ENCODE measurements at regions not wholly inside any gene's neighbourhood (a gene's known extent, or its start where the extent isn't known, plus 50 kb on each side); places are given as distances from the start of the nearest gene placed in this dataset.

DNA sequence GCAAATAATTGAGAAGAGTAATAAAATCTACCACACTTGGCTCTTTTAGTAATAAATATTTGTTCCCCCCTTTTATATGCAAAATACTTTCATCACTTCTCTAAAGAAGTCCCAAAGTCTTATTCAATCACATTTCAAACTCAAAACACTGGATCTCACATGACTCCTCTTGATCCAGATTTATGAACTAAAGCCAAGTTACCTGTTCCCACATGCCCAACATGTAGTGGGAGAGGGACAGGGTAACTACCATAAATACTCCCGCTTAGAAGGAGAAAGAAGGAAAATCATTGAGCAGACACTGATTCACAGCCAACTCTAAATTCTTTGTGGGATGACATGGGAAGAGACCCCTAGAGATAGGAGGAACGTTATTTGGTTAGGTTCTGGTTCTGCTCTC, 64.9 kb upstream of the PMFBP1 start:
- POLR2A ChIA-PET (ENCODE audit: partially characterized antibody): no interaction called here
- H2BK20ac ChIP-seq (ENCODE audit: low read length): no peak overlapping the region
- no peak for FAIRE-seq

More for the DNA sequence above, 64.9 kb upstream of the PMFBP1 start:
- H3K4ac ChIP-seq (replicated peaks; ENCODE audit: insufficient read length, low read depth, low read length): no peak overlapping the region
- no peak overlapping the region for H3K9ac ChIP-seq (replicated peaks in 1 of 4; ENCODE audit: extremely low read depth in 1 of 4, low read depth in 3 of 4, low read length in 3 of 4)
- WGBS, 2 experiments (ENCODE audit: extremely low coverage in 1 of 2, insufficient coverage in 1 of 2, insufficient read length in 1 of 2, insufficient replicate concordance in 2 of 2, low coverage in 1 of 2, low lambda C conversion rate in 2 of 2, missing lambda C conversion rate in 1 of 2): 92% methylated on average over 2 of the region's 2 CpGs; no CpG with 5 or more reads in 1 of the 2 experiments
- no peak for TF ChIP-seq NANOG (IDR thresholded peaks at IDR 0.05; ENCODE audit: insufficient read depth, low read depth, low read length, poor library complexity, severe bottlenecking)
- no peak for TF ChIP-seq RAD21 (IDR thresholded peaks at IDR 0.05 in 1 of 2, conservative IDR thresholded peaks at IDR 0.05 in 1 of 2; ENCODE audit: low read depth in 2 of 2, low read length in 2 of 2)
- no peak for TF ChIP-seq SIX5 (IDR thresholded peaks at IDR 0.05; ENCODE audit: low read depth, low read length)
- H3K56ac ChIP-seq (replicated peaks; ENCODE audit: insufficient read length, low read depth, low read length): no peak overlapping the region
- no peak overlapping the region for H3K4me2 ChIP-seq (ENCODE audit: insufficient read depth in 1 of 2, low read depth in 2 of 2, low read length in 2 of 2)
- H3K4me1 ChIP-seq (replicated peaks in 1 of 4; ENCODE audit: control insufficient read depth in 3 of 4, insufficient read depth in 4 of 4, low read length in 3 of 4): no peaks in the 10 kb centered on the region
- no peak overlapping the region for H4K8ac ChIP-seq (ENCODE audit: extremely low read depth, insufficient read depth, low read length)
- H4K91ac ChIP-seq (replicated peaks; ENCODE audit: insufficient read length, low read length): no peak overlapping the region
- H2BK12ac ChIP-seq (ENCODE audit: low read depth, low read length): no peak overlapping the region
- H3K27ac ChIP-seq (ENCODE audit: low read depth, low read length): no peak overlapping the region
- H2AFZ ChIP-seq (ENCODE audit: low read length): no peak overlapping the region
- H2BK5ac ChIP-seq (ENCODE audit: low read depth, low read length): no peak overlapping the region
- no peak overlapping the region for H2BK120ac ChIP-seq (replicated peaks; ENCODE audit: low read depth, low read length)
- no peaks in the 10 kb centered on the region; the same call in 1 of the 2 replicates for H3K23me2 ChIP-seq (ENCODE audit: low read depth, low read length)
- no peak overlapping the region for H4K5ac ChIP-seq (ENCODE audit: insufficient read length, low read depth, low read length)
- H3K18ac ChIP-seq (ENCODE audit: extremely low read depth, low read length): no peak overlapping the region
- no peak overlapping the region for H3K23ac ChIP-seq (ENCODE audit: insufficient read length)
- H3K14ac ChIP-seq (ENCODE audit: insufficient read length): no peak overlapping the region
- H3K27me3 ChIP-seq (replicated peaks in 1 of 4; ENCODE audit: control insufficient read depth in 3 of 4, extremely low read depth in 1 of 4, insufficient read depth in 3 of 4, low read length in 3 of 4): no peaks in the 10 kb centered on the region
- no peaks in the 10 kb centered on the region for H3K79me1 ChIP-seq (ENCODE audit: low read depth, low read length)
- H3K4me3 ChIP-seq (ENCODE audit: extremely low read depth in 1 of 4, insufficient read depth in 2 of 4, low read depth in 3 of 4, low read length in 4 of 4): no peak overlapping the region
- DNase-seq (ENCODE audit: low read depth in 1 of 2, low spot score in 2 of 2): no peak
- no peaks in the 10 kb centered on the region for H4K20me1 ChIP-seq (replicated peaks in 1 of 2; ENCODE audit: control insufficient read depth in 1 of 2, insufficient read depth in 2 of 2, low read length in 2 of 2)
- CTCF ChIA-PET (ENCODE audit: partially characterized antibody): interaction anchor here (2.2 kb wide), 1 partner anchor 41 kb away, joined by 9 read pairs; no protein-coding TSS in a partner anchor
- no peak overlapping the region for H2BK15ac ChIP-seq (ENCODE audit: low read length)
- H2AK5ac ChIP-seq (ENCODE audit: low read depth, low read length): no peak overlapping the region
- no peaks in the 10 kb centered on the region for H3K79me2 ChIP-seq (ENCODE audit: control insufficient read depth in 1 of 2, insufficient read depth in 2 of 2, low read length in 2 of 2)
- H3K36me3 ChIP-seq (ENCODE audit: control insufficient read depth in 2 of 4, insufficient read depth in 4 of 4, low read length in 3 of 4): no peaks in the 10 kb centered on the region
- H3K9me3 ChIP-seq (ENCODE audit: insufficient read depth in 2 of 2, low read depth in 1 of 2, low read length in 1 of 2): no peaks in the 10 kb centered on the region
